CD4-positive, CD25-positive, alpha-beta regulatory T cell (primary cell): ENCODE measurements at regions not wholly inside any gene's neighbourhood (a gene's known extent, or its start where the extent isn't known, plus 50 kb on each side); places are given as distances from the start of the nearest gene placed in this dataset.
A peak's percentile ranks its signal among the peaks of the same experiment; 100 is the strongest.

Experiments used
- ATAC-seq, 2 donors: fragments of 150-1000 bp; cut with Tn5 transposase; one replicate each; pipeline ENCODE4 v1.10.0; 2021; ENCODE audit warnings: low read depth in 2 of 2, moderate number of reproducible peaks in 2 of 2, moderate library complexity in 1 of 2
- DNase-seq, 3 donors: peaks; one replicate each; pipeline versions ENCODE4 v3.0.0 to v3.0.0-alpha.2; 2012 to 2022; ENCODE audit warnings: mixed read lengths in 1 of 3
- H3K27ac ChIP-seq: one replicate; pipeline ENCODE4 v1.7.0; 2013; ENCODE audit warnings: mild to moderate bottlenecking, low read length; ENCODE audit not compliant: insufficient read depth, poor library complexity, severe bottlenecking
- H3K27me3 ChIP-seq: one replicate; pipeline ENCODE4 v1.7.0; 2013; ENCODE audit warnings: low read length; ENCODE audit not compliant: control insufficient read depth, insufficient read depth
- H3K36me3 ChIP-seq: one replicate; pipeline ENCODE4 v1.7.0; 2013; ENCODE audit warnings: mild to moderate bottlenecking, low read length, moderate library complexity; ENCODE audit not compliant: control insufficient read depth, insufficient read depth
- H3K4me1 ChIP-seq: 2 replicates; pipeline ENCODE4 v1.7.0; 2013; ENCODE audit warnings: mild to moderate bottlenecking, low read length; ENCODE audit not compliant: insufficient read depth, control insufficient read depth, poor library complexity, severe bottlenecking
- H3K4me3 ChIP-seq: one replicate; pipeline ENCODE4 v1.7.0; 2013; ENCODE audit warnings: low read depth, mild to moderate bottlenecking, low read length, moderate library complexity
- H3K9me3 ChIP-seq, 2 experiments: 1 replicate in 1 of 2; 2 replicates in 1 of 2; pipeline ENCODE4 v1.7.0; 2013; ENCODE audit warnings: low read length in 2 of 2, mild to moderate bottlenecking in 1 of 2, moderate library complexity in 1 of 2; ENCODE audit not compliant: control insufficient read depth in 2 of 2
- H3K27ac Mint-ChIP-seq, 3 donors: one replicate each; pipeline ENCODE4 v1.8.0; 2020 to 2022; ENCODE audit warnings: mild to moderate bottlenecking in 3 of 3, mixed read lengths in 3 of 3, moderate library complexity in 2 of 3
- H3K27me3 Mint-ChIP-seq: one replicate; pipeline ENCODE4 v1.8.0; 2022; ENCODE audit warnings: mild to moderate bottlenecking, mixed read lengths
- H3K36me3 Mint-ChIP-seq: one replicate; pipeline ENCODE4 v1.8.0; 2020; ENCODE audit warnings: mixed read lengths
- H3K4me1 Mint-ChIP-seq, 4 donors: one replicate each; pipeline ENCODE4 v1.8.0; 2020 to 2022; ENCODE audit warnings: mixed read lengths in 4 of 4, mild to moderate bottlenecking in 1 of 4
- H3K4me3 Mint-ChIP-seq, 4 donors: one replicate each; pipeline ENCODE4 v1.8.0; 2020 to 2022; ENCODE audit warnings: mild to moderate bottlenecking in 4 of 4, mixed read lengths in 4 of 4, moderate library complexity in 3 of 4
- H3K9me3 Mint-ChIP-seq, 7 donors: one replicate each; pipeline ENCODE4 v1.8.0; 2020 to 2022; ENCODE audit warnings: mixed read lengths in 7 of 7, mild to moderate bottlenecking in 3 of 7, moderate library complexity in 2 of 7

DNA sequence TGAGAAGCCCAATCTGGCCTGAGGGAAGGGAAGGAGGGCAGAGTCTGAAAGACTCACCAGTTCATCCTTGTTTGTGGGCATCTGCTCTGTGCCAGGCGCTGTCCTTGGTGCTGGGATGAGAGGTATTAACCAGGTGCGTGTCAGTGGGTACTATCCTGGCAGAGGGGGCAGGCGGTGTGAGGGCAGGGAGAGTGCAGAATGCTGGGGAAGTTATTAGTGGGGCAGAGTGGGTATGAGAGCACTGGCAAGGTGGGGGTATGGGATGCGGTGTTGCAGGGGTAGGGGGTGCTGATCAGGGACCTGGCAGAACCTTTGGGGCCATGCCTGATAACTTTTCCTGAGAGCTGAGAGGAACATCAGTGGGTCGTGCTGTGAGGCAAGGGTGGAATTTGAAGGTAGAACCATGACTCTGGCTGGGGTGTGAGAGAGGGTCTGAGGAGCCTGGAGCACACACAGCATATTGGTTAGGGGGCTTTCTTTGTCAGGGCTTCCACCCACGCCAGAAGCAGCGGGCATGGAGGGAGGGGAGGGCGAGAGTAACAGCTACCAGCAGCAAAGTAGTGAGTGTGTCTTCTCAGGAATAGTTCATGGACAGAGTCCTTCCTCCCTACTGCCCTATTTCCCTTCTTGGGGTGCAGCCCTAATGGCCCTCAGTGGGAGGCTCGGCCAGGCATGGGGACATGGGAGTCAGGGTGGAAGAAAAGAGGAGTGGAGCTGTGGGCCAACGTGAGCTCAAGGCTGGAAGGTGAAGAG lies 290.7 kb downstream of the CYP26B1 start:
- no peak overlapping the region for H3K4me3 Mint-ChIP-seq
- H3K9me3 Mint-ChIP-seq = peaks cover 0 to 3% (median 0%) of the 10 kb centered on the region in 7 donors
- DNase-seq (no peak), ATAC-seq (no peak)
- no peak overlapping the region for H3K4me3 ChIP-seq
- H3K27ac Mint-ChIP-seq = peak overlapping the region in 1 of 3 donors; percentile 15
- no peaks in the 10 kb centered on the region for H3K9me3 ChIP-seq
- no peaks in the 10 kb centered on the region for H3K4me1 Mint-ChIP-seq
- H3K36me3 ChIP-seq = no peaks in the 10 kb centered on the region
- H3K27me3 ChIP-seq = no peaks in the 10 kb centered on the region
- no peaks in the 10 kb centered on the region for H3K4me1 ChIP-seq
- H3K27me3 Mint-ChIP-seq = peaks cover 4% of the 10 kb centered on the region
- no peaks in the 10 kb centered on the region for H3K36me3 Mint-ChIP-seq
- no peak overlapping the region for H3K27ac ChIP-seq

DNA sequence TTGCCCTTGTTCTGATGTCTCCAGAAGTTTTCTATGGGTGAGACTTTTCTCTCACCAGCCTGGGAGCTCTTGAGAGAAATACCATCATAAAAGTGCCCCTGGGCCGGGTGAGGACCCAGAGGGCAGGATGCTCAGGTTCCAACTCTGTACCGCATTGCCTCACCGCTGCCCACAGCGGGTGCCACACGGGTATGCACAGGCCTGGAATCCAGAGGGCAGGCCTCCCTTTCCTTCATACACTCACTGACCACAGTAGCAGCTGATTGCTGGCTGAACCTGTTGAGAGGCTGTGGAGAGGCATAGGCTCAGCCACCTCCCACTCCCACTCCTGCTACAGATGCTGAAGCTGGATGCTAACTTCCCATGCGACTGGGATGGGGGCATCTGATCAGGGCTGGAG lies 293.8 kb downstream of the CYP26B1 start:
- Mint-ChIP-seq H3K4me1 (no peaks in the 10 kb centered on the region), H3K27me3 (peaks cover 4% of the 10 kb centered on the region), H3K36me3 (no peaks in the 10 kb centered on the region), H3K4me3 (no peak overlapping the region), H3K9me3 (peaks cover 0 to 3% (median 0%) of the 10 kb centered on the region in 7 donors), H3K27ac (no peak overlapping the region)
- H3K9me3 ChIP-seq = no peaks in the 10 kb centered on the region
- H3K27ac ChIP-seq = no peak overlapping the region
- DNase-seq (no peak), ATAC-seq (no peak)
- no peaks in the 10 kb centered on the region for H3K36me3 ChIP-seq
- no peaks in the 10 kb centered on the region for H3K27me3 ChIP-seq
- no peak overlapping the region for H3K4me3 ChIP-seq
- no peaks in the 10 kb centered on the region for H3K4me1 ChIP-seq

DNA sequence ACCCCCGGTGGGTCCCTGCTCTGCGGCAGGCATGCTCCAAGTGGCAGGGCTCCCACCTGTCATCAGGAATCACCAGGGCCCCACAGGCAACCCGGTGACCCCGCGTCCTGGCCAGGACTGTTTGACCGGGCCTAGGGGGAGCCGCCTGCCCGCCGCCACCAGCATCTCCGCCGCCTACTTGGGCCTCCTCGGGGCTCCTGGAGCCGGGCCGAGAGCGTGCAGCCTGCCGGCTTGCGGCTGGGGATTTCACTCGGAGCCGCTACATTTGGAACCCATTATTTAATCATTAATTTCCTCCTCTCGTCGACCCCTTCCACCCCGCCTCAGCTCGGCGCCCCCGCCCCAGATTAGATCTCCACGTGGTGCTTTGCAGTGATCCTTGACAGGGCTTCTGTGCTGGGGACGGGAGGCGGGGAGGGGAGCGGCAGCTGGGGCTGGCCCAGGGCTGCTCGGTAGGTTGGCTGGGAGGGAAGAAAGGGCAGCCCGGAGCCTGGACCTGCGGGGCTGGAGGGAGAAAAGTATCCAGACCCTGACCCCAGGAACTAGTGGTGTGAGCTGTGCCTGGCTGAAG lies 295.4 kb downstream of the CYP26B1 start:
- Histone ChIP-seq H3K36me3 (no peaks in the 10 kb centered on the region), H3K4me1 (no peaks in the 10 kb centered on the region), H3K4me3 (no peak overlapping the region), H3K9me3 (no peaks in the 10 kb centered on the region), H3K27me3 (no peaks in the 10 kb centered on the region), H3K27ac (no peak overlapping the region)
- no peaks in the 10 kb centered on the region for H3K4me1 Mint-ChIP-seq
- ATAC-seq (no peak), DNase-seq (no peak)
- H3K9me3 Mint-ChIP-seq = peaks cover 0 to 3% (median 0%) of the 10 kb centered on the region in 7 donors
- no peak overlapping the region for H3K27ac Mint-ChIP-seq
- H3K27me3 Mint-ChIP-seq = peaks cover 4% of the 10 kb centered on the region
- H3K36me3 Mint-ChIP-seq = no peaks in the 10 kb centered on the region
- H3K4me3 Mint-ChIP-seq = no peak overlapping the region

DNA sequence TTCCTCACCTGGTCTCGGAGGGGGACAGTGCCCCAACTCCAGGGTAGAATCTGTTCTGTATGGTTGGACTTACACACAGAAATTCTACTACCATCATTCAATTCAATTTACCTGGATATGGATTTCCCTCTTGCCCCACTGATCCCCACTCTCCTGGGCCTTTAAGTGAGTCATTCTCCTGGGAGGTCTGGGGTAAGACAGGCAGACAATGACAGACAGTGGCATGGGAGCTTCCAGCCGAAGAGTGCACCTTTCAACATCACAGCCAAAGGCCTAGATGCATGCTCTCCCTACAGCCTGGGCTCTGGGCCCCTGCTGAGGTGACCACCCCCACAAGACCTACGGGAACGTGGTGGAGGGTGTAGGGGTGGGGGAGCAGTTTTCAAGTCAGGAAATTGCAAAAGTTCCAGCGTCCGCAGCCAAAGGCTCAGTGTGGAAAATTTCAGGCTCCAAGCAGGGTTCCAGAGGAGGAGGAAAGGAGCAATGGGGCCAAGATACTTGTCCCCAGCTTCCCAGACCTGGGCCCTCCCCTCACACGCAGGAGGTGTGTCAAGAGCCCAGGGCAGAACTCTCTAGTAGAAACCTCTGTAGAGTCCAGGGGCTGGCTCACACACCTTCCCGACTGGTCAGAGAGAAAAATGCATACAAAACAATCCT lies 296.4 kb downstream of the CYP26B1 start:
- no peak overlapping the region for H3K27ac Mint-ChIP-seq
- H3K27me3 ChIP-seq = no peaks in the 10 kb centered on the region
- H3K36me3 Mint-ChIP-seq = no peaks in the 10 kb centered on the region

DNA sequence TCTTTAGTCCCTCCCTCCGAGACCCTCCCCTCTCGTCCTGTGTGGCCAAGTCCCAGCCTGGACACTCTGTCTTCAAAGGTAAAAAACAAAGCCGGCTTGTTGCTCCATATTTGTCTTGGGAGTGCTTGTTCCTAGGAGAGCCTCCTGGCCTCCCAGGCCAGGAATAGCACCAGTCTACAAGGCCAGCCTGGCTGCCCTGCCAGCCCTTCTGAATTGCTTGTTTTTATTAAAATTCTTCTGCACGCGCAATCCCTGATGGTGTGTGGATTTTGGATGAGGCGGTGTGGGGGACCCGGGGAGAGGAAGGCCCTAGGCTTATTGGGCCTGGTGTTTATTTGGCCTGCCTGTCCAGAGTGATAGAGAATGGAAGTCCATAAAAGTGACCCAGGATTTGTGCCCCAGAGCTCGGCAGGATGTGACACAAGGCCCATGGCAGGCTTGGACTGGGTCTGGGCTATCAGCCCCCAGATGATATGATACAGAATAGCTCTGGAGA lies 297.3 kb downstream of the CYP26B1 start:
- DNase-seq (no peak), ATAC-seq (no peak)
- Histone ChIP-seq H3K27me3 (no peaks in the 10 kb centered on the region), H3K27ac (no peak overlapping the region), H3K4me1 (no peaks in the 10 kb centered on the region), H3K9me3 (no peaks in the 10 kb centered on the region), H3K36me3 (no peaks in the 10 kb centered on the region), H3K4me3 (no peak overlapping the region)
- Mint-ChIP-seq H3K9me3 (peaks cover 0 to 3% (median 0%) of the 10 kb centered on the region in 7 donors), H3K27me3 (peaks cover 4% of the 10 kb centered on the region), H3K4me3 (no peak overlapping the region), H3K27ac (no peak overlapping the region), H3K4me1 (no peaks in the 10 kb centered on the region), H3K36me3 (no peaks in the 10 kb centered on the region)

More for the DNA sequence above, 296.4 kb downstream of the CYP26B1 start:
- H3K27ac ChIP-seq = no peak overlapping the region
- peaks cover 4% of the 10 kb centered on the region for H3K27me3 Mint-ChIP-seq
- ATAC-seq = no peak
- no peaks in the 10 kb centered on the region for H3K9me3 ChIP-seq
- no peak for DNase-seq
- H3K4me3 ChIP-seq = no peak overlapping the region
- peaks cover 0 to 3% (median 0%) of the 10 kb centered on the region in 7 donors for H3K9me3 Mint-ChIP-seq
- no peaks in the 10 kb centered on the region for H3K4me1 Mint-ChIP-seq
- H3K4me1 ChIP-seq = no peaks in the 10 kb centered on the region
- H3K36me3 ChIP-seq = no peaks in the 10 kb centered on the region
- H3K4me3 Mint-ChIP-seq = no peak overlapping the region

DNA sequence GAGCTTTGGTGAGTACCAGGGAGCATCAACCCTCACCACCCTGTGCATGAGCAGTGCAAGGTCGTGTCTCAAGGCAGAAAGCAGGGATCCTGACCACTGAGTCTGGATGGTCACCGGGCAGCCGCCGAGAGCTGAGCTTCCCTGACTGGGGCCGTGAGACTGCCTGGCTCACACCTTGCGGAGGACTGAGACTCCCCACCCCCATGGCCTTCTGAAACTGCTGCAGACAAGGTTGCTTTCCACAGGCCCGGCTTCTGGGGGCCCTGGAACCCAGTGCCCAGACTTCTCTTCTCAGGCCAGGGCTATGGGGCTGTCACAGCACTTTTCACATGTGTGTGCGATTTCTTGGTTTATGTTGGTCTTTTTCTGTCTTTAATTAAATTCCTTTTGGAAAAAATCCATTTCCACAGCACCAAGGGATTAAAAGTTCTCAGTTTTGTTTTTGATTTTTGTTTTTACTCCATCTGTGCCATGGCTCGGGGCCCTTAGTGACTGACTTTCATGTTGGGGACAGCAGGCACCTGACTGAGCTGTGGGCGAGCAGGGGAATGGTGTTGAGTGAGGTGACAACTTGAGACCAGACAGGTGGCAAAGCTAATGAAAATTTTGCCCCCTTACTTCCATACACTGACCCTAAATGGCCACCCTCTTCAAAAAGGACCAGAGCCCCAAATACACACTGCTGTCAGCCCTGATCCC lies 297.9 kb downstream of the CYP26B1 start:
- H3K4me1 Mint-ChIP-seq = no peaks in the 10 kb centered on the region
- Histone ChIP-seq H3K27ac (no peak overlapping the region), H3K9me3 (no peaks in the 10 kb centered on the region), H3K27me3 (no peaks in the 10 kb centered on the region), H3K4me1 (no peaks in the 10 kb centered on the region), H3K36me3 (no peaks in the 10 kb centered on the region), H3K4me3 (no peak overlapping the region)
- ATAC-seq (no peak), DNase-seq (no peak)
- H3K36me3 Mint-ChIP-seq = no peaks in the 10 kb centered on the region
- H3K27ac Mint-ChIP-seq = no peak overlapping the region
- H3K9me3 Mint-ChIP-seq = peaks cover 0 to 3% (median 0%) of the 10 kb centered on the region in 7 donors
- H3K27me3 Mint-ChIP-seq = peaks cover 2% of the 10 kb centered on the region
- no peak overlapping the region for H3K4me3 Mint-ChIP-seq

DNA sequence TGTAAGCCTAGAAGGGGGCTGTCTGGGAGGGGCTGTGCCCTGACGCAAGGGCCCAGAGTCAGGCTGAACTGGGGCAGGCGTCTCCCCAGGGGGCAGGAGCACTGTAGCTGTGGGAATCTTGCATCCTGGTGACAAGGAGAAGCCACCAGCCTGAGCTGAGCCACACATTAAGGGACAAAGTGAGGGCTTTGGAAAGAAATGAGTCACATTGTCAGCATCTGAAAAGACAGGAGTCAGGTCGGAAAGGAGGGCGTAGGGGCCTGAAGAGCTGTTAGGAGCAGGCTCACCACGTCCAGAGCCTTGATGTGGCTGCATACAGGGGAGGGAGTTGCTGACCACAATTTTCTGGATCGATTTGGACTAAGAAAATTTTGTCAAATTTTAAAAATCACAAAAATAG lies 298.6 kb downstream of the CYP26B1 start:
- Mint-ChIP-seq H3K4me1 (no peaks in the 10 kb centered on the region), H3K36me3 (no peaks in the 10 kb centered on the region), H3K9me3 (peaks cover 0 to 3% (median 0%) of the 10 kb centered on the region in 7 donors), H3K27ac (no peak overlapping the region), H3K27me3 (no peaks in the 10 kb centered on the region), H3K4me3 (no peak overlapping the region)
- DNase-seq = no peak
- H3K9me3 ChIP-seq = no peaks in the 10 kb centered on the region
- H3K4me3 ChIP-seq = no peak overlapping the region
- ATAC-seq = no peak
- no peaks in the 10 kb centered on the region for H3K36me3 ChIP-seq
- no peaks in the 10 kb centered on the region for H3K4me1 ChIP-seq
- H3K27ac ChIP-seq = no peak overlapping the region
- H3K27me3 ChIP-seq = no peaks in the 10 kb centered on the region
